GM23338 (cell line): ENCODE measurements at regions not wholly inside any gene's neighbourhood (a gene's known extent, or its start where the extent isn't known, plus 50 kb on each side); places are given as distances from the start of the nearest gene placed in this dataset.

ENCODE experiments used
- ATAC-seq: fragments of 200-7000 bp; cut with Tn5 transposase; 3 replicates; pipeline ENCODE4 v1.9.1; 2020
- DNase-seq: peaks from one replicate; pipeline ENCODE4 v3.0.0-alpha.2; 2015; ENCODE audit warnings: low spot score
- H2AFZ ChIP-seq: fragments of 200-600 bp; sonication (generic); 2 replicates; pipeline ENCODE4 v1.8.0; 2016; ENCODE audit warnings: antibody characterized with exemption, mild to moderate bottlenecking, moderate library complexity
- H3F3A ChIP-seq: fragments of 200-600 bp; sonication (generic); replicated peaks from 2 replicates; pipeline ENCODE4 v1.8.0; 2017; ENCODE audit warnings: antibody characterized with exemption, mixed run types, low read depth
- H3K27ac ChIP-seq: fragments of 200-600 bp; sonication (generic); 2 replicates; pipeline ENCODE4 v1.6.1; 2016; ENCODE audit warnings: low read depth
- H3K27me3 ChIP-seq: fragments of 200-600 bp; sonication (generic); 2 replicates; pipeline ENCODE4 v1.8.0; 2016; ENCODE audit warnings: mild to moderate bottlenecking, mixed run types, moderate library complexity; ENCODE audit not compliant: insufficient read depth
- H3K36me3 ChIP-seq: fragments of 200-600 bp; sonication (generic); 2 replicates; pipeline ENCODE4 v1.8.0; 2016; ENCODE audit warnings: mild to moderate bottlenecking; ENCODE audit not compliant: insufficient read depth
- H3K4me1 ChIP-seq: fragments of 200-600 bp; sonication (generic); 2 replicates; pipeline ENCODE4 v1.8.0; 2016; ENCODE audit warnings: mild to moderate bottlenecking, moderate library complexity; ENCODE audit not compliant: insufficient read depth
- H3K4me2 ChIP-seq: fragments of 200-600 bp; sonication (generic); 2 replicates; pipeline ENCODE4 v1.7.1; 2017; ENCODE audit warnings: mixed run types
- H3K4me3 ChIP-seq: fragments of 200-600 bp; sonication (generic); 2 replicates; pipeline ENCODE4 v1.6.1; 2016; ENCODE audit warnings: mixed run types
- H3K79me2 ChIP-seq: fragments of 200-600 bp; sonication (generic); replicated peaks from 2 replicates; pipeline ENCODE4 v1.8.0; 2017; ENCODE audit warnings: mild to moderate bottlenecking; ENCODE audit not compliant: insufficient read depth
- H3K9me2 ChIP-seq: fragments of 200-600 bp; sonication (generic); 2 replicates; pipeline ENCODE4 v1.8.0; 2017; ENCODE audit not compliant: insufficient read depth
- H4K20me1 ChIP-seq: fragments of 200-600 bp; sonication (generic); replicated peaks from 2 replicates; pipeline ENCODE4 v1.8.0; 2017; ENCODE audit warnings: mild to moderate bottlenecking; ENCODE audit not compliant: insufficient read depth
- H3K27ac Mint-ChIP-seq: 2 replicates; pipeline ENCODE4 v1.8.0; 2020; ENCODE audit warnings: inconsistent platforms, mild to moderate bottlenecking, moderate library complexity, mixed read lengths
- H3K27me3 Mint-ChIP-seq: 3 replicates; pipeline ENCODE4 v1.8.0; 2022; ENCODE audit warnings: low read depth, mild to moderate bottlenecking, moderate library complexity, mixed read lengths, inconsistent platforms; ENCODE audit not compliant: insufficient read depth, poor library complexity
- H3K36me3 Mint-ChIP-seq: 3 replicates; pipeline ENCODE4 v1.8.0; 2021; ENCODE audit warnings: low read depth, mild to moderate bottlenecking, inconsistent platforms, moderate library complexity, mixed read lengths
- H3K4me1 Mint-ChIP-seq: 3 replicates; pipeline ENCODE4 v1.8.0; 2020; ENCODE audit warnings: mild to moderate bottlenecking, inconsistent platforms, mixed read lengths
- H3K4me3 Mint-ChIP-seq: 3 replicates; pipeline ENCODE4 v1.8.0; 2021; ENCODE audit warnings: moderate library complexity, mild to moderate bottlenecking, inconsistent platforms, mixed read lengths
- H3K9me3 Mint-ChIP-seq: 3 replicates; pipeline ENCODE4 v1.8.0; 2020; ENCODE audit warnings: moderate library complexity, mild to moderate bottlenecking, inconsistent platforms, mixed read lengths
- CREB1 ChIP-seq: fragments of 250-450 bp; sonication (Bioruptor Pico); IDR thresholded peaks from 2 replicates; pipeline ENCODE4 v1.5.0; 2020; ENCODE audit warnings: low read depth, mild to moderate bottlenecking, moderate library complexity
- EZH2 ChIP-seq: fragments of 200-600 bp; sonication (generic); IDR thresholded peaks from one replicate; pipeline ENCODE4 v1.8.0; 2017; ENCODE audit warnings: antibody characterized with exemption, mild to moderate bottlenecking, low read depth; ENCODE audit not compliant: unreplicated experiment
- EZH2phosphoT487 ChIP-seq: fragments of 200-600 bp; sonication (generic); IDR thresholded peaks from one replicate; pipeline ENCODE4 v1.8.1; 2018; ENCODE audit warnings: antibody characterized with exemption; ENCODE audit not compliant: unreplicated experiment
- JUNB ChIP-seq: IDR thresholded peaks from one replicate; pipeline ENCODE4 v1.6.1; 2016; ENCODE audit warnings: antibody characterized with exemption; ENCODE audit not compliant: unreplicated experiment
- NANOG ChIP-seq: IDR thresholded peaks from 2 replicates; pipeline ENCODE4 v1.6.1; 2016; ENCODE audit warnings: antibody characterized with exemption, borderline replicate concordance
- POLR2AphosphoS5 ChIP-seq: IDR thresholded peaks from 2 replicates; pipeline ENCODE4 v1.6.1; 2016; ENCODE audit warnings: antibody characterized with exemption, low read depth
- STAT1 ChIP-seq: IDR thresholded peaks from one replicate; pipeline ENCODE4 v1.6.1; 2016; ENCODE audit warnings: antibody characterized with exemption; ENCODE audit not compliant: unreplicated experiment
- ZNF114 ChIP-seq: fragments of 250-450 bp; sonication (Bioruptor Pico); IDR thresholded peaks from 2 replicates; pipeline ENCODE4 v1.5.0; 2020; ENCODE audit warnings: mild to moderate bottlenecking, moderate library complexity
- ZNF331 ChIP-seq: fragments of 250-450 bp; sonication (Bioruptor Pico); IDR thresholded peaks from 2 replicates; pipeline ENCODE4 v1.5.0; 2020; ENCODE audit warnings: low read depth, mild to moderate bottlenecking, moderate library complexity
- TF ChIP-seq, protein P1 (sequence below): fragments of 250-450 bp; sonication (Bioruptor Pico); IDR thresholded peaks from 2 replicates; pipeline ENCODE4 v1.5.0; 2020; ENCODE audit warnings: mild to moderate bottlenecking, moderate library complexity
- TF ChIP-seq, protein P2 (sequence below): IDR thresholded peaks from one replicate; pipeline ENCODE4 v1.6.1; 2018; ENCODE audit warnings: antibody characterized with exemption; ENCODE audit not compliant: unreplicated experiment
- TF ChIP-seq, protein P3 (sequence below): IDR thresholded peaks from 2 replicates; pipeline ENCODE4 v1.6.1; 2016; ENCODE audit warnings: antibody characterized with exemption
- TF ChIP-seq, protein P4 (sequence below), 2 experiments: fragments of 200-600 bp in 1 of 2; sonication (generic) in 1 of 2; conservative IDR thresholded peaks; 2 replicates each; pipeline versions ENCODE4 v1.5.1 to v1.6.1; 2016 to 2017; ENCODE audit warnings: antibody characterized with exemption in 2 of 2, low read depth in 2 of 2, mild to moderate bottlenecking in 2 of 2, moderate library complexity in 1 of 2

DNA sequence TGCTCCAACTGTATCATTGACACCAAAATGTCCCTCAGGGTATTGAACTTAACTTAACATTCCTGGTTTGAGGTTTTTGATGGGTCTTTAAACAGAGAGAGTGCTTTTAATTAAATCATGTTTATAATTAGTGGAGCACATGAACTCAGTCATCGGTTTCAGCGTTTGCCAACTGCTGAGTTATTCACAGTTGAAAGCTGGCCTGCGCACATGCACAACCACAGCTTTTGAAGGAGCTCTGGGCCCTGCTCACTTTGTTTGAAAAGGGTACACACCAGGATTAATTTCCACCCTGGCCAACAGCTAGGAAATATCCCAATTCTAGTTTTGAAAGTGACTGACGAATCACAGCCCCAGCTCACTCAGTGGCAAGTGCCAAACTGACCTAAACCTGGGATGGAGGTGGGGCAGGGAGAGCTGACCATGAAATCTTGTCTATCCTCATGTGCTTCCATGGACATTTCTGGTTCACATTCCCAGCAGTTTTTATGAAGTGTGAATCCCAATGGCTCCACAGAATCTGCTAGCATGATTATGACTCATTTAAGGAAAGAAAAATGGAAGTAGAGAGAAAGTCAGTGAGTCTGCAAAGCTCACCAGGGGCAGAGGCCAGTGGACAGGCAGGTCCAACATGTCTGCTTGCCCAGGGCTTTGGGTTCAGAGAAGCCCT lies 247.8 kb downstream of the FNDC1 start:
- Histone ChIP-seq H3K27ac (no peak overlapping the region), H3K27me3 (no peaks in the 10 kb centered on the region), H3K4me3 (no peak overlapping the region), H3K4me1 (no peaks in the 10 kb centered on the region), H3K79me2 (no peaks in the 10 kb centered on the region), H3K36me3 (peaks cover 4% of the 10 kb centered on the region), H4K20me1 (no peaks in the 10 kb centered on the region), H3F3A (no peaks in the 10 kb centered on the region), H3K9me2 (peaks cover 4% of the 10 kb centered on the region; the same call in 1 of the 2 replicates), H2AFZ (no peak overlapping the region), H3K4me2 (no peak overlapping the region)
- ATAC-seq (no peak), DNase-seq (no peak)
- TF ChIP-seq POLR2AphosphoS5 (no peak), ZNF331 (no peak), STAT1 (no peak), EZH2phosphoT487 (no peak), JUNB (no peak), ZNF114 (CRISPR knock-in tag) (no peak), EZH2 (no peak), NANOG (no peak), CREB1 (CRISPR knock-in tag) (no peak)
- TF ChIP-seq, protein P1, sequence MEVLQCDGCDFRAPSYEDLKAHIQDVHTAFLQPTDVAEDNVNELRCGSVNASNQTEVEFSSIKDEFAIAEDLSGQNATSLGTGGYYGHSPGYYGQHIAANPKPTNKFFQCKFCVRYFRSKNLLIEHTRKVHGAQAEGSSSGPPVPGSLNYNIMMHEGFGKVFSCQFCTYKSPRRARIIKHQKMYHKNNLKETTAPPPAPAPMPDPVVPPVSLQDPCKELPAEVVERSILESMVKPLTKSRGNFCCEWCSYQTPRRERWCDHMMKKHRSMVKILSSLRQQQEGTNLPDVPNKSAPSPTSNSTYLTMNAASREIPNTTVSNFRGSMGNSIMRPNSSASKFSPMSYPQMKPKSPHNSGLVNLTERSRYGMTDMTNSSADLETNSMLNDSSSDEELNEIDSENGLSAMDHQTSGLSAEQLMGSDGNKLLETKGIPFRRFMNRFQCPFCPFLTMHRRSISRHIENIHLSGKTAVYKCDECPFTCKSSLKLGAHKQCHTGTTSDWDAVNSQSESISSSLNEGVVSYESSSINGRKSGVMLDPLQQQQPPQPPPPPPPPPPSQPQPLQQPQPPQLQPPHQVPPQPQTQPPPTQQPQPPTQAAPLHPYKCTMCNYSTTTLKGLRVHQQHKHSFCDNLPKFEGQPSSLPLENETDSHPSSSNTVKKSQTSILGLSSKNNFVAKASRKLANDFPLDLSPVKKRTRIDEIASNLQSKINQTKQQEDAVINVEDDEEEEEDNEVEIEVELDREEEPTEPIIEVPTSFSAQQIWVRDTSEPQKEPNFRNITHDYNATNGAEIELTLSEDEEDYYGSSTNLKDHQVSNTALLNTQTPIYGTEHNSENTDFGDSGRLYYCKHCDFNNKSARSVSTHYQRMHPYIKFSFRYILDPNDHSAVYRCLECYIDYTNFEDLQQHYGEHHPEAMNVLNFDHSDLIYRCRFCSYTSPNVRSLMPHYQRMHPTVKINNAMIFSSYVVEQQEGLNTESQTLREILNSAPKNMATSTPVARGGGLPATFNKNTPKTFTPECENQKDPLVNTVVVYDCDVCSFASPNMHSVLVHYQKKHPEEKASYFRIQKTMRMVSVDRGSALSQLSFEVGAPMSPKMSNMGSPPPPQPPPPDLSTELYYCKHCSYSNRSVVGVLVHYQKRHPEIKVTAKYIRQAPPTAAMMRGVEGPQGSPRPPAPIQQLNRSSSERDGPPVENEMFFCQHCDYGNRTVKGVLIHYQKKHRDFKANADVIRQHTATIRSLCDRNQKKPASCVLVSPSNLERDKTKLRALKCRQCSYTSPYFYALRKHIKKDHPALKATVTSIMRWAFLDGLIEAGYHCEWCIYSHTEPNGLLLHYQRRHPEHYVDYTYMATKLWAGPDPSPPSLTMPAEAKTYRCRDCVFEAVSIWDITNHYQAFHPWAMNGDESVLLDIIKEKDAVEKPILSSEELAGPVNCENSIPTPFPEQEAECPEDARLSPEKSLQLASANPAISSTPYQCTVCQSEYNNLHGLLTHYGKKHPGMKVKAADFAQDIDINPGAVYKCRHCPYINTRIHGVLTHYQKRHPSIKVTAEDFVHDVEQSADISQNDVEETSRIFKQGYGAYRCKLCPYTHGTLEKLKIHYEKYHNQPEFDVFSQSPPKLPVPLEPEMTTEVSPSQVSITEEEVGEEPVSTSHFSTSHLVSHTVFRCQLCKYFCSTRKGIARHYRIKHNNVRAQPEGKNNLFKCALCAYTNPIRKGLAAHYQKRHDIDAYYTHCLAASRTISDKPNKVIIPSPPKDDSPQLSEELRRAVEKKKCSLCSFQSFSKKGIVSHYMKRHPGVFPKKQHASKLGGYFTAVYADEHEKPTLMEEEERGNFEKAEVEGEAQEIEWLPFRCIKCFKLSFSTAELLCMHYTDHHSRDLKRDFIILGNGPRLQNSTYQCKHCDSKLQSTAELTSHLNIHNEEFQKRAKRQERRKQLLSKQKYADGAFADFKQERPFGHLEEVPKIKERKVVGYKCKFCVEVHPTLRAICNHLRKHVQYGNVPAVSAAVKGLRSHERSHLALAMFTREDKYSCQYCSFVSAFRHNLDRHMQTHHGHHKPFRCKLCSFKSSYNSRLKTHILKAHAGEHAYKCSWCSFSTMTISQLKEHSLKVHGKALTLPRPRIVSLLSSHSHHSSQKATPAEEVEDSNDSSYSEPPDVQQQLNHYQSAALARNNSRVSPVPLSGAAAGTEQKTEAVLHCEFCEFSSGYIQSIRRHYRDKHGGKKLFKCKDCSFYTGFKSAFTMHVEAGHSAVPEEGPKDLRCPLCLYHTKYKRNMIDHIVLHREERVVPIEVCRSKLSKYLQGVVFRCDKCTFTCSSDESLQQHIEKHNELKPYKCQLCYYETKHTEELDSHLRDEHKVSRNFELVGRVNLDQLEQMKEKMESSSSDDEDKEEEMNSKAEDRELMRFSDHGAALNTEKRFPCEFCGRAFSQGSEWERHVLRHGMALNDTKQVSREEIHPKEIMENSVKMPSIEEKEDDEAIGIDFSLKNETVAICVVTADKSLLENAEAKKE (CRISPR knock-in tag) = no peak
- TF ChIP-seq, protein P2, sequence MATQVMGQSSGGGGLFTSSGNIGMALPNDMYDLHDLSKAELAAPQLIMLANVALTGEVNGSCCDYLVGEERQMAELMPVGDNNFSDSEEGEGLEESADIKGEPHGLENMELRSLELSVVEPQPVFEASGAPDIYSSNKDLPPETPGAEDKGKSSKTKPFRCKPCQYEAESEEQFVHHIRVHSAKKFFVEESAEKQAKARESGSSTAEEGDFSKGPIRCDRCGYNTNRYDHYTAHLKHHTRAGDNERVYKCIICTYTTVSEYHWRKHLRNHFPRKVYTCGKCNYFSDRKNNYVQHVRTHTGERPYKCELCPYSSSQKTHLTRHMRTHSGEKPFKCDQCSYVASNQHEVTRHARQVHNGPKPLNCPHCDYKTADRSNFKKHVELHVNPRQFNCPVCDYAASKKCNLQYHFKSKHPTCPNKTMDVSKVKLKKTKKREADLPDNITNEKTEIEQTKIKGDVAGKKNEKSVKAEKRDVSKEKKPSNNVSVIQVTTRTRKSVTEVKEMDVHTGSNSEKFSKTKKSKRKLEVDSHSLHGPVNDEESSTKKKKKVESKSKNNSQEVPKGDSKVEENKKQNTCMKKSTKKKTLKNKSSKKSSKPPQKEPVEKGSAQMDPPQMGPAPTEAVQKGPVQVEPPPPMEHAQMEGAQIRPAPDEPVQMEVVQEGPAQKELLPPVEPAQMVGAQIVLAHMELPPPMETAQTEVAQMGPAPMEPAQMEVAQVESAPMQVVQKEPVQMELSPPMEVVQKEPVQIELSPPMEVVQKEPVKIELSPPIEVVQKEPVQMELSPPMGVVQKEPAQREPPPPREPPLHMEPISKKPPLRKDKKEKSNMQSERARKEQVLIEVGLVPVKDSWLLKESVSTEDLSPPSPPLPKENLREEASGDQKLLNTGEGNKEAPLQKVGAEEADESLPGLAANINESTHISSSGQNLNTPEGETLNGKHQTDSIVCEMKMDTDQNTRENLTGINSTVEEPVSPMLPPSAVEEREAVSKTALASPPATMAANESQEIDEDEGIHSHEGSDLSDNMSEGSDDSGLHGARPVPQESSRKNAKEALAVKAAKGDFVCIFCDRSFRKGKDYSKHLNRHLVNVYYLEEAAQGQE = no peak
- TF ChIP-seq, protein P3, sequence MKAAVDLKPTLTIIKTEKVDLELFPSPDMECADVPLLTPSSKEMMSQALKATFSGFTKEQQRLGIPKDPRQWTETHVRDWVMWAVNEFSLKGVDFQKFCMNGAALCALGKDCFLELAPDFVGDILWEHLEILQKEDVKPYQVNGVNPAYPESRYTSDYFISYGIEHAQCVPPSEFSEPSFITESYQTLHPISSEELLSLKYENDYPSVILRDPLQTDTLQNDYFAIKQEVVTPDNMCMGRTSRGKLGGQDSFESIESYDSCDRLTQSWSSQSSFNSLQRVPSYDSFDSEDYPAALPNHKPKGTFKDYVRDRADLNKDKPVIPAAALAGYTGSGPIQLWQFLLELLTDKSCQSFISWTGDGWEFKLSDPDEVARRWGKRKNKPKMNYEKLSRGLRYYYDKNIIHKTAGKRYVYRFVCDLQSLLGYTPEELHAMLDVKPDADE = no peak
- TF ChIP-seq, protein P4, sequence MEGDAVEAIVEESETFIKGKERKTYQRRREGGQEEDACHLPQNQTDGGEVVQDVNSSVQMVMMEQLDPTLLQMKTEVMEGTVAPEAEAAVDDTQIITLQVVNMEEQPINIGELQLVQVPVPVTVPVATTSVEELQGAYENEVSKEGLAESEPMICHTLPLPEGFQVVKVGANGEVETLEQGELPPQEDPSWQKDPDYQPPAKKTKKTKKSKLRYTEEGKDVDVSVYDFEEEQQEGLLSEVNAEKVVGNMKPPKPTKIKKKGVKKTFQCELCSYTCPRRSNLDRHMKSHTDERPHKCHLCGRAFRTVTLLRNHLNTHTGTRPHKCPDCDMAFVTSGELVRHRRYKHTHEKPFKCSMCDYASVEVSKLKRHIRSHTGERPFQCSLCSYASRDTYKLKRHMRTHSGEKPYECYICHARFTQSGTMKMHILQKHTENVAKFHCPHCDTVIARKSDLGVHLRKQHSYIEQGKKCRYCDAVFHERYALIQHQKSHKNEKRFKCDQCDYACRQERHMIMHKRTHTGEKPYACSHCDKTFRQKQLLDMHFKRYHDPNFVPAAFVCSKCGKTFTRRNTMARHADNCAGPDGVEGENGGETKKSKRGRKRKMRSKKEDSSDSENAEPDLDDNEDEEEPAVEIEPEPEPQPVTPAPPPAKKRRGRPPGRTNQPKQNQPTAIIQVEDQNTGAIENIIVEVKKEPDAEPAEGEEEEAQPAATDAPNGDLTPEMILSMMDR (conservative IDR thresholded peaks at IDR 0.05; ENCODE audit: low read depth in 2 of 2) = no peak
- H3K4me1 Mint-ChIP-seq = peaks cover 5% of the 10 kb centered on the region; the same call in 2 of the 3 replicates
- no peak overlapping the region for H3K27ac Mint-ChIP-seq
- H3K4me3 Mint-ChIP-seq = no peak overlapping the region
- peaks cover 5% of the 10 kb centered on the region for H3K27me3 Mint-ChIP-seq
- peaks cover 13% of the 10 kb centered on the region for H3K9me3 Mint-ChIP-seq
- no peaks in the 10 kb centered on the region; the same call in 2 of the 3 replicates for H3K36me3 Mint-ChIP-seq
